Endothelial cell of hepatic sinusoid (primary cell): ENCODE measurements at regions not wholly inside any gene's neighbourhood (a gene's known extent, or its start where the extent isn't known, plus 50 kb on each side); places are given as distances from the start of the nearest gene placed in this dataset.
"Not testable (repeated sequence)": the region's sequence is repeated elsewhere in the genome, so short reads cannot be mapped to it uniquely, and the experiment has no call there.

ENCODE experiments used
- in situ Hi-C: cut with HindIII; loops from 2 replicates; pipeline ENCODE4 v1.10.0; 2017; ENCODE audit warnings: low sequenced_read_pairs

DNA sequence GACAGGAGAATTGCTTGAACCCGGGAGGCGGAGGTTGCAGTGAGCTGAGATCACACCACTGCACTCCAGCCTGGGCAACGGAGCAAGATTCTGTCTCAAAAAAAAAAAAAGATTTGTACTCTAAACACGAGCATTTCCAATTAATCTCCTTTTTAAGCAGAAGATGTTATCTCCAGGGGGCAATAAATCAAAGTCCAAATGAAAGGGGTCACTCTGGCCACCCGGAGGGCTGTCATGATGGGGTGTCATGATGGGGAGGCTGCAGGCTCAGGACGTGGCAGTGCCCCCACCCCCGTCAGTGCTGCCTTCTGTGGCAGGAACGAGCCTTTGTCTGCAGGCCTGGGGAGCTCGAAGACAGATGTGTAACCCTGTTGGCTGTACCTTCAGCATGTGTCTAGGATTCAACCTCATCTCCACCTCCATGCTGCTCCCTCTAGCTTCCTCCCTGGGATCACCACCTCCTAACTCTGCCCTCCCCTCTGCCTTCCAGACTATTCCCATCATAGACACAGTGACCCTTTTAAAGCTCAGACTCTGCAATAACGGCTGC lies 76.9 kb upstream of the YWHAQ start:
- in situ Hi-C loops, result no loop called here

DNA sequence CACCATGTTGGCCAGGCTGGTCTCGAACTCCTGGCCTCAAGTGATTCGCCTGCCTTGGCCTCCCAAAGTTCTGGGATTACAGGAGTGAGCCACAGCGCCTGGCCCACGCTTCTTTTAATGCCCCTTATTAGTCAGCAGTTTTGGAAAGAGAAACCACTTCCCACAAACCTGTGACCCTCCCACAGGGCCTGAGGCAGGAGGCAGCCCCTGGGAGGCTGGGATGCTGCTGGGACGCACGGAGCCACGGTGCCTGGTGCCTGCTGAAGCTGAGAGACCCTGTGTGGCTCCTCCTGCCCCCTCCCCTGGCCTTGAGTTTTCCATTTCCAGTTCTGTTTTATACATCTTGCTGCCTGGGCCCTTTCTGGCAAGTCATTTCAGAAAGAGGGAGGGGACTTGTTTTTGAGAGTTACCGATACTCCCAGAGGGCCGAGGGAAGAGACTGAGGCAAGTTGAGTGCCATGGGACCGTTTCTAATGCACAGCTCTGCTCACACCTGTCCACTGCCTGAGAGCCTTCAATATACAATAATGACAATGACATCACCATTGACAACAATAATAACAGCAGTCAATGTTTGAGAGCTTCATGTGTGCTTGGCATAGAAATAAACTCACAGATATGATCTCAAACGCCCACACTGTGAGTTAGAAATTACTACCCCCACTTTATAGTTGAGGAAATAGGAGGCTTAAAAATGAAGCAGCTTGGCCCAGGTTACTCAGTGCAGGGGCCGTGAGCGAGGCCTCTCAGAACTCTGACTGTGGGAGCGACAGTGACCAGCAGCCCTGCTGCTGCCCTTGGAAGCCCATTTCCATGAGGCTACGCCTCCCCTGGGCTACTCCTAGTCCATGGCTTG lies 78.1 kb upstream of the YWHAQ start:
- in situ Hi-C loops, result no loop called here

DNA sequence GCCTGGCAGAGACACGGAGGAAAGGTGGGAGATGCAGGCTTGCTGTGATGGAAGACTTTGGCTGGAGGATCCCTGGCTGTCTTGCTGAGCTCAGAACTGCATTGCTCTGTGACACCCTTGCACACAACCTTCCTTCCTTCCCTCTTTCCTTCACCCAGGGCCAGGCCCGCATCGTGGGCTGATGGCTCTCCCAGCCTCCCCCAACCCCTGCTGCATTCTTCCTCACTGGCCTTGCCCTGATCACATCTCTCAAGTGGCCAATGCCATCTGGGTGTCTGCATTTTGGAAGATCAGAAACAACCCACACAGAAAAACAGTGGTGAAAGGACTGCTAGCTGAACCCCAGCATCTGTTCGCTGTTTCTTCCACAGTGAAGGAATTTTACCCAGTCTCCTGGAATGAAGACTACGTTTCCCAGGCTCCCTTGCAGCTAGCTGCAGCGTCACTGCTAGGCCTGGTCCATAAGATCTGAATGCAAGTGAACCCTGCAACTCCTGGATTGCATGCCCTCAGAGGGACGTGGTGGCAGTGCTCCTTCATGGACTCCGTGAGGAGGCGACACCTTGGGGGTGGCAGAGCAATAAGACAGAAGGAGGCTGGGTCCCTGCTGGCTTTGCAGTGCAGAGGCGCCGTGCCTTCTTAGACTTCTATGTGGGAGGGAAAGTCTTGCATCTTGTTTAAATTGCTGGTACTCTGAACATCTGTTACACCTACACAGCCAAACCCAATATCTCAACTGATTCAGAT lies 78.9 kb upstream of the YWHAQ start:
- in situ Hi-C loops, result loop anchor here (5.0 kb wide), 1 partner anchor 47 kb away; no protein-coding TSS in a partner anchor

DNA sequence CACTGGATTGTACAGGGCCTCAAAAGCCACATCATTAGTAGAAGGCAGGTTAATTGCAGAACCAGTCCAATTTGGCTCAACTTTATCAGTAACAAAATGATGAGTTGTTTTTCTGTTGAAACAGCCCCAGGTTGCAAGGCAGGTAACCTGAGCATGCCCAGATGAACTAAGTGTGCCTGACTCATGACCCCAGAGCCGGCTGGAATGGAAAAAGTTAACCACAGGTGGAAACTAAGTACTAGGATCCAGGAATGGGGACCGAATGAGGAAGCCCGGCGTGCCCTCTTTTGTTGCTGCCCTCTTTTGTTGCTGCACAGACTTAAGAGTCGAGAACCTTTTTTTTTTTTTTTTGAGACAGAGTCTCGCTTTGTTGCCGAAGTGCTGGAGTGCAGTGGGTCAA lies 79.5 kb upstream of the YWHAQ start:
- in situ Hi-C loops, result loop anchor here (5.0 kb wide), 1 partner anchor 48 kb away; no protein-coding TSS in a partner anchor

DNA sequence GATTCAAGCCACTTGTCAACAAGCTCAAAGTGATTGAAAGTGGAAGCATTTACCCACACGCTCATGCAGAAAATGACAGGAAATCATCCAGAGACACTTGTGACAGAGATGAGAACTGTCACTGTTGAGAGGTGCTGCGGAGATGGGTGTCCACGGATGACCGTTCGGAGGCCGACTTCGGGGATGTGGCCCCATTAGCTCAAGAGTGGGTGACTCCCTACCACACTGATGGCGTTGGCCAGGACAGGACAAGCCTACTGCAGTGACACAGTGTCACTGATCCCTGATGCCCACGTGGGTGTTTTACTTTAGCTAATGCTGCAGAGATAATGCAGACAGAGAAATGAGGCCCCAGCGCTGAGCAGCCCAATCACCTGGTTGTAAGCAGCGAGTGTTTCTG lies 81.5 kb upstream of the YWHAQ start:
- in situ Hi-C loops, result loop anchor here (5.0 kb wide), 1 partner anchor 50 kb away; no protein-coding TSS in a partner anchor

DNA sequence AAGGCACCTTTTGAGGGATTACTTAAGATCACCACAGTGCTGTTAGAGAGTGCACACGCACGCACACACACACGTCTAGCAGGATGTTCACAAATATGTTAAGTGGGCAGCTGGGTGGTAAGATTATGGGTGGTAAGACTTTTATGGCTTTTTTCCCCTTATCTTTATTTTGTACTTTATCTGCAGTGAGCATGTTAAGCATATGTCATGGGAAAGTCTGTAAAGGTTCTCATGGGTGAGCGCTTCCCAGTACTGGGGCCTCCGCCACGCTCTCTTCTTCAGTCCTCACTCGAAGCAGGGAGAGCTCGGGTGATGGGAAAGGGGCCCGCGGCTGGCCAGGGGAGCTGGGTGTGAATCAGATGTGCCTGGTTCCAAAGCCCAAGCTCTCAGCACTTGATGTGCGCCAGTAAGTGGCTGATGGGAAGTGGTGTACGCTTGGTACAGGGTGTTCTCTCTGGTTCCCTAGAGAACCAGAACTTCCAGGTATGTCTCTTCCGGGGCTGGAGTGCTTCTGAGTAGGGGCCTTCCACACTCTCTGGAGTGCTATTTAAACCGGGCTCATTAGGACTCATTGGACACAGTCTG lies 83.9 kb upstream of the YWHAQ start:
- in situ Hi-C loops, result loop anchor here (5.0 kb wide), 1 partner anchor 52 kb away; no protein-coding TSS in a partner anchor

DNA sequence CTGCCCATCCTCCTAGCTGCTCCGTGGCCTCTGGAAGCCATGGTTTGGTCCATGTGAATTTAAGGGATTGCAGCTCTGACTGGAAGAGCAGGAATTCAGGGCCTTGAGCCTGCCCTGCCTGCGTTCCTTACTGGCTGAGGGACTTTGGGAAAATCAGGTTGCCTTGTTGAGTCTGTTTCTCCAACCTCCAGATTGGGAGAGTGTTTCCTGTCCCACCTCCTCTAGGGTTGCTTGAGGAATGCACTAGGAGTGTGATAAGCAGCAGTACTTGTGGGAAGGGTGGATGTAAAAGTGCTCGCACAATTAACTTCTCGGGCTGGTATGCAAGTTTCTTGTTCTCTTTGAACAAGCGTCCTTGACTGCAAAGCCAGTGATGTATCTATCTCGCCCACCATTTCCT lies 84.4 kb upstream of the YWHAQ start:
- in situ Hi-C loops, result no loop called here

DNA sequence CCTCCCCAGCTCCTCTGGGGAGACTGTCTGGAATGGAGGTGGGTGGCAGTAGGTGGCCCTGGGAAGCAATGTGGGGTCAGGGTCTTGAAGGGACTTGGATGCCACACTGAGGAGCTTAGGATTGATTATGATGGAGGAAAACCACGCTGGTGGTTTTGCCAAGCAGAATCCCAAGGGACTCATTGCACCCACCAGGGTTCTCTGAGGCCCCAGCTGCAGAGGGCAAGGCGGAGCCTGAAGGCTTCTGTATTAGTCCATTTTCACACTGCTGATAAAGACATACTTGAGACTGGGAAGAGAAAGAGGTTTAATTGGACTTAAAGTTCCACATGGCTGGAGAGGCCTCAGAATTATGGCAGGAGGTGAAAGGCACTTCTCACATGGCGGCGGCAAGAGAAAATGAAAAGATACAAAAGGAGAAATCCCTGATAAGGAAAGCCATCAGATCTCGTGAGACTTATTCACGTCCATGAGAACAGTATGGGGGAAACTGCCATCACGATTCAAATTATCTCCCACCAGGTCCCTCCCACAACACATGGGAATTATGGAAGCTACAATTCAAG lies 87.2 kb upstream of the YWHAQ start:
- in situ Hi-C loops, result no loop called here

DNA sequence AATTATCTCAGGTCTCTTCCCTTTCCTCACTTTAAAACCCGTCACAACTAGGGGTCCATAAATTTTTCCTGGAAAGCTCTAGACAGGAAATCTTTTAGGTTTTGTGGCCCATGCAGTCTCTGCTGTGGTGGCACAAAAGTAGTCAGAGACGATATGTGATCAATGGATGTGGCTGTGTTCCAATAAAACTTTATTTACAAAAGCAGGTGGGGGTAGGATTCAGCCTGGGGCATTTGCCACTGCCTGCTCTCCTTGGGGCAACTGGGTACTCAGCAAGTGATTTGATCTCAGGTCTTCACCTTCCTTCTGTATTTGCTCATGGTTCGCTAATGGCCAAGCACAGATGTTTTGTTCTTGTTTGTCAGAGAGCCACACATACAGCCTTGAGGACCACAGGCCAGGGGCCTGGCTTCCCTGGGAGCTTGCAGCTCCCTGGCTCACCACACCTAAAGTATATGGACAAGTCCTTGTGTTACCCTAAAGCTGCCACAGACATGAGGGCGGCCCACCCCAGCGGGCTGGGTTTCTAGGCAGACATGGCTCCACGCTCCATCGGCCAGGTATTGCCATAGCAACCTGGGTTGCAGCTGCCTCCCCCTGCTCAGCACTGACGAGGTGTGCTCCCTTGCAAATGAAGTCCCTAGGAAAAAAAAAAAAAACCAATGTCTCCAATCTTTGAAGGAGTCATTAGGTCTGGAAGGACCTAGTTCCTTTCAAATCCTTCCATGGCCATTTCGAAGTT lies 89.7 kb upstream of the YWHAQ start:
- in situ Hi-C loops, result no loop called here

DNA sequence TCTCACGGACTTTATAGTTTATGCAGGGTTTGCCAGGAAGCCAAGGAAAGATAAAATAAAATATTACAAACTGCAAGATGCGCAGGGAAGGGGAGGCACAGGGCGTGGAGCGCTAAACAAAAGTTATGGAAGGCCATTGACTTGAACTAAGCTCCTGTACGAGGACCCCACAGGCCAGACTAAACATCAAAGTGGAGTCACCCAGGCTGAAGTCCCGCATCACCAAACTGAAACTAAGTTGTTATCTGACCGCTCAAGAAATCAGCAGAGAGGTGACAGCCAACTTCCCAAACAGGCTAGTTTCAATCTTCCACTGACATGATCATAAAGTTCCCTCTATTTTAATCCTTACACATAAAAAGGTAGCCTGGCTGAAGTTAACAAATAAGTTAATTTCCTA lies 90.5 kb upstream of the YWHAQ start:
- in situ Hi-C loops, result no loop called here

DNA sequence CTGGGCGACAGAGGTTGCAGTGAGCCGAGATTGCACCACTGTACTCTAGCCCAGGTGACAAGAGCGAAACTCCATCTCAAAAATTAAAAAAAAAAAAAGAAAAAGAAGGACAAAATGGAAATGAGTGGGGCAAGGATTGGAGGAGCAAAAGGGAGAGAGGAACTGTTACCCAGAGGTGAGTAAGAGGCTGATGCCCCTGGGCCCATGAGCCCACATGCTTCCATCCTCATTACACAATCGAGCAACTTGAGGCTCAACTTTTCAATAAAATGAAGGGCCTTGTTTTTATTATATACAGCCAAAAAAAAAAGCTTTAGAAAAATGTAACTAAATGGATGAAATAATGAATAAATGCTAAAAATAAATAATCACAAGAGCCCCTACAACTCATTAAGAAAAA lies 91.7 kb upstream of the YWHAQ start:
- in situ Hi-C loops, result no loop called here

DNA sequence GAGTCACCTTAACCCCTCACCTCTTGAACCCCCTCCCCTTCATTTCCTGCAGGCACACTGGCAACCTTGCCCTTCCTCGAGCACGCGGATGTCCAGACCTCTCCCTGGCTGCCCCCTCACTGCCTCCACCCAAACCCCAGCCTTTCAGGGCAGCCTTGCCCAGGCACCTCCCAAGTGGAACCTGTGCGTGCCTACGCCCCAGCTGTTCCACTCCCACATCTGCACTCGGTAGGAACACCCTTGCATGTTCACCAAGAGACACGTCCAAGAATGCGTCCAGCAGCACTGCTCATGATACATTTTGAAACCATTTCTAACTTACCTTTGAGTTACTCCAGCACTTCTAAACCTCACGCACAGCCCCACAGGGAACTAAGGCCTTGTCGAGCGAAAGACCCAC lies 93.8 kb upstream of the YWHAQ start:
- in situ Hi-C loops, result no loop called here

DNA sequence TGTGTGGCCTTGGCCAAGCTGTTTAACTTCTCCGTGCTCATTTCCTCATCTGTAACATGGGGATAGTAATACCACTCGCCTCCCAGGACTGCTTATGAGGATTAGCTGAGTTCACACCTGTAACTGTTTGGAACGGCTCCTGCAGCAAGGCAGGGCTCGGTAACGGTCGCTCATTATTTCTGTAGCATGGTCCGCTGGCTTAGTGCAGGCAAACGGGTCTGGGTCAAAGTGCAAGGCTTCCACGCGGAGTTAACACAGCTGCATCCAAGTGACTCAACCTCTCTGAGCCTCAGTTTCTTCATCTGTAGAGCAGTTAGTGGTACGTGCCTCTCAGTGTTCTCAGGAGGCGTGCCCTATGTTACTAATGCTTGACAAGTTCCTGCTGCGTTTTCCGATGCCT lies 94.3 kb upstream of the YWHAQ start:
- in situ Hi-C loops, result no loop called here

DNA sequence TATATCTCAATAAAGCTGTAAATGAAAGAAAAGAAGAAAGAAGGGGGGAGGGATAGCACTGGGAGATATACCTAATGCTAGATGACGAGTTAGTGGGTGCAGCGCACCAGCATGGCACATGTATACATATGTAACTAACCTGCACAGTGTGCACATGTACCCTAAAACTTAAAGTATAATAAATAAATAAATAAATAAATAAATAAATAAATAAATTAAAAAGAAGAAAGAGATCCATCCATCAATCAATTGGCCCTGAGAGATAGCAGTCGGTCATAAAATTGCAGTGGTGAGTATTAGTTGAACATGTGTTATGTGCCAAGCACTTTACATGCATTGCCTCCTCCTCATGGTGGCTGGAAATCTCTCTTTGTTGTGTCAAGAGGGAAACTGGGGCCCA lies 95.2 kb upstream of the YWHAQ start:
- in situ Hi-C loops, result not testable (repeated sequence)

DNA sequence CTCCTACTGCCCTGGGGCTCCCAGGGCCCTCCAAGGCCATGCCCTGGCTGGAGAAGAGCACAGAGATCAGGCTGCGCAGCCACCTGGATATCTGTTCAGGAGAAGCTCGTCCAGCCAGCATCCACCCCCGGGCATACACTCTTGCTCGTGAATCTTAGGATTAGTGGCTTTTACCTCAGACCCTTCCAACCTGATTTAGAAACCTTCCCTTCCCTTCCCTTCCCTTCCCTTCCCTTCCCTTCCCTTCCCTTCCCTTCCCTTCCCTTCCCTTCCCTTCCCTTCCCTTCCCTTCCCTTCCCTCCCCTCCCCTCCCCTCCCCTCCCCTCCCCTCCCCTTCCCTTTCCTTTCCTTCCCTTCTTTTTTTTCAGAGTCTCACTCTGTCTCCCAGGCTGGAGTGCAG lies 99.7 kb upstream of the YWHAQ start:
- in situ Hi-C loops, result not testable (repeated sequence)

DNA sequence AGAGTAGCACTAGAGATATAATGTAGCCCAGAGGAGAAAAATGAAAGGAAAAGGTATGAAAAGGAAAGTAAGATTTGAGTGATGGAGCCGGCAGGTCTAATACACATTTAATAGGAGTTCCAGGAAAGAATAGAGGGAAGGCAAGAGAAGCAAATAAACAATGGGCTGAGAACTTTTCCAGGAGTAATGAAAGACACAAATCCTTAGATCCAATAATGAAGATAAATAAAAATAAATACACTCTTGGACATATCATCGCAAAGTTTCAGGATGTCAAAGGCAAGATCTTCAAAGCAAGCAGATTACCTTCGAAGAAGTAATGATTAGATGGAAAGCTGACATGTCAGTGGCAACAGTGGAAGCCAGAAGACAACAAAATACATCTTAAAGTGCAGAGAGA lies 102.0 kb upstream of the YWHAQ start:
- in situ Hi-C loops, result no loop called here

DNA sequence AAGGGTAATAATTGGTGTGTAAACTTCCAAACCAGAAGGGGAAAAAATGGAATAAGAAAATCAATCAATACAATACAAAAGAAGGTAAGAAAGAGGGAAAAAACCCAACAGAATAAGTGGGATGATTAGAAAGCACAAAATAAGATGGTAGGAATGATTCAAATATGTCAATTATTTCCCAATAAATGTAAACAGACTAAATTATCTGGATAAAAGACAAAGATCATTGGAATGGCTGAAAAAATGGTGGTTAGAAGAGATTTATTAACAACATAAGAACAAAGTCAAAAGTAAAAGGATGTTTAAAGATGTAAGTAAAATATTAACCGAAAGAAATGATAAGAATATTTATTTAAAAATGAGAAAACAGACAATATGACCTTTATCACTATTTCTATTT lies 103.5 kb upstream of the YWHAQ start:
- in situ Hi-C loops, result no loop called here

DNA sequence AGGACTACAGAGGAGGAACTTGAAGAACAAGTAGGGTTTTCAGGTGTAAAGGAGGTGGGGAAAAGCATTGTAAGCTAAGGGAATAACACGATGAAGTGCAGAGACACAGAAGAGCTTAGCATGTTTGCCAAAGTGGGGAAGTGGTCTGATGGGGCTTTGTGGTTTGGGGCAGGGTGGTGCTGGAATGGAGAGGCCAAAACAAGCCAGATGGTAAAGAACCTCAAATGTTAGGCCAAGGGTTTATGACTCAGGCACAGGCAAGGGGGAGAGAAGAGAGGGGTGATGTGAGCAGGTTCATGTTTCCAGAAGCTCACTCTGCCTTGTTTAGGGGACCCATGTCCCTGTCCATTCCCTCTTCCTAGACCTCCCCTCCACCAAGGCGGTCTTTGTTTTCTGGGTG lies 104.5 kb upstream of the YWHAQ start:
- in situ Hi-C loops, result no loop called here

DNA sequence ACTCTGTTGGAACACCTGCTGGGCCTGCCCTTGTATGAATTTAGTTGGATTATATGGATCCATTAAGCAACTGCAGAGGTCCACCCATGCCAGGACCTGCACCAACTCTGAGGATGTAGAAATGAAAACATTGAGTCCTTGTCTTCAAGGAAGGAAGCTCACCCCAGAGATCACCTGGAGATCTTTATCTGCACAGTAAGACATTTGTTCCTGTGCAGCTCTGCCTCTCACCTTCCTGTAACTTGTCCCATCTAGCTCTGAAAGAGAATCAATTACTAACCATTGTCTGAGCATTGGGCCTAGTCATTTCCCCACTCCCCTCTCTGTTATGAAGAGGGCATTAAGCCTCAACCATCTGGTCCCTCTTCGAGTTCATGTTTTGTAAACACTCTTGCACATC lies 105.2 kb upstream of the YWHAQ start:
- in situ Hi-C loops, result no loop called here

DNA sequence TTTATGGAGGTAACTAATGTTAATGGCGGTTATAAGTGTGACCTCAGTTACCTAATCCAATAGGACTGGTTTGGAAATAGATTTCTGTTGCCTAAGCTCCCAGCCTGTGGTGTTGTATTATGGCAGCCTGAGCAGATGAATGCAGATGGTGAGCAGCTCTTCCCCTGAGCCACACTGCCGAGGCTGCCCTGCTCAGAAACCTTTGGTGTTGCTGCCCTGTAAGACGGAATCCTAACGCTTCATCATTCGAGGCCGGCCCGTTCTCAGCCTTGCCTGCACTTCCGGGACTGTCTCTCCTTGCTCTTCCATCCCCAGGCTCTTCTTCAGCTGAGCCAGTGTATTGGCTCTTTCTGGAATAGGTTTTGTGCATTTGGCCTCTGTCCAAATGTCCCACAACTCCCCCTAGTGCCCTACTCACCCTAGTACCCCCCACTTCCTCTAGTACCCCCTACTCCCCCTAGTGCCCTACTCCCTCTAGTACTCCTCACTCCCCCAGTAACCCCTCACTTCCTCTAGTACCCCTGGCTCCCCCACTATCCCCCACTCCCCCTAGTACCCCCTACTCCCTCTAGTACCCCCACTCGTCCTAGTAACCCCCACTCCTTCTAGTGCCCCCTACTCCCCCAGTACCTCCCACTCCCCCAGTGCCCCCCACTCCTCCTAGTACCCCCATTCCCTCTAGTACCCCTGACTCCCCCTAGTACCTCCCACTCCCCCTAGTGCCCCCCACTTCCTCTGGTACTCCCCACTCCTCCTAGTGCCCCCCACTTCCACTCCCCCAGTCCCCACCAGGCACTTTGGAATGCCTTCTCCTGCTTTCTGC lies 106.0 kb upstream of the TAF1B start:
- in situ Hi-C loops, result no loop called here
